HG02840 (cell line): ENCODE measurements at regions not wholly inside any gene's neighbourhood (a gene's known extent, or its start where the extent isn't known, plus 50 kb on each side); places are given as distances from the start of the nearest gene placed in this dataset.
"Not testable (repeated sequence)": the region's sequence is repeated elsewhere in the genome, so short reads cannot be mapped to it uniquely, and the experiment has no call there.

ENCODE experiments used
- ATAC-seq: cut with Tn5 transposase; IDR thresholded peaks from one replicate; pipeline ENCODE4 v1.9.1; 2021; ENCODE audit warnings: mild to moderate bottlenecking, moderate library complexity, moderate number of reproducible peaks; ENCODE audit not compliant: unreplicated experiment, low FRiP score

- ATAC-seq, result no peak
These were observed 777.2 kb downstream of the UQCRFS1 start for GRCh38 chr19:28435551-28436271.

- not testable (repeated sequence) for ATAC-seq
These were observed 778.2 kb downstream of the UQCRFS1 start for GRCh38 chr19:28434794-28435193.

- ATAC-seq, result not testable (repeated sequence)
These were observed 778.6 kb downstream of the UQCRFS1 start for GRCh38 chr19:28434365-28434764.

GRCh38 chr19:28433166-28433565, 779.8 kb downstream of the UQCRFS1 start:
- not testable (repeated sequence) for ATAC-seq

- ATAC-seq, result no peak
These were observed 782.7 kb downstream of the UQCRFS1 start for GRCh38 chr19:28430214-28430613.

- no peak for ATAC-seq
These were observed 783.6 kb downstream of the UQCRFS1 start for GRCh38 chr19:28429356-28429755.

- ATAC-seq, result no peak
These were observed 784.1 kb downstream of the UQCRFS1 start for GRCh38 chr19:28428663-28429348.

- ATAC-seq, result no peak
These were observed 785.4 kb downstream of the UQCRFS1 start for GRCh38 chr19:28427376-28428083.

- no peak for ATAC-seq
These were observed 786.2 kb downstream of the UQCRFS1 start for GRCh38 chr19:28426730-28427225.

- ATAC-seq, result no peak
These were observed 786.7 kb downstream of the UQCRFS1 start for GRCh38 chr19:28426110-28426729.

GRCh38 chr19:28425046-28425931, 787.7 kb downstream of the UQCRFS1 start:
- no peak for ATAC-seq

GRCh38 chr19:28424662-28425045, 788.3 kb downstream of the UQCRFS1 start:
- ATAC-seq, result no peak

- no peak for ATAC-seq
These were observed 788.9 kb downstream of the UQCRFS1 start for GRCh38 chr19:28424077-28424476.

- no peak for ATAC-seq
These were observed 789.9 kb downstream of the UQCRFS1 start for GRCh38 chr19:28422791-28423650.

- no peak for ATAC-seq
These were observed 790.9 kb downstream of the UQCRFS1 start for GRCh38 chr19:28422046-28422445.

GRCh38 chr19:28420811-28421550, 792.0 kb downstream of the UQCRFS1 start:
- no peak for ATAC-seq

- no peak for ATAC-seq
These were observed 793.6 kb downstream of the UQCRFS1 start for GRCh38 chr19:28419312-28419711.

GRCh38 chr19:28417361-28417760, 795.6 kb downstream of the UQCRFS1 start:
- no peak for ATAC-seq
